T-cell (primary cell): ENCODE measurements at regions not wholly inside any gene's neighbourhood (a gene's known extent, or its start where the extent isn't known, plus 50 kb on each side); places are given as distances from the start of the nearest gene placed in this dataset.
"Not testable (repeated sequence)": the region's sequence is repeated elsewhere in the genome, so short reads cannot be mapped to it uniquely, and the experiment has no call there.

Source experiments
- ATAC-seq, 4 experiments: fragments of 200-7000 bp in 3 of 4; fragments of 150-1000 bp in 1 of 4; cut with Tn5 transposase; replicated peaks in 1 of 4; 1 replicate in 3 of 4; 2 replicates in 1 of 4; pipeline ENCODE4 v1.10.0; 2021; ENCODE audit warnings: moderate library complexity in 3 of 4, mild to moderate bottlenecking in 2 of 4, moderate number of reproducible peaks in 1 of 4
- CTCF ChIA-PET, 2 donors: fragments of 300-600 bp; sonication (Branson Sonifier 250); formaldehyde crosslinking; loops; one replicate each; lab custom pipeline; 2022; ENCODE audit warnings: antibody characterized with exemption in 2 of 2; lab: Charles Lee
- POLR2A ChIA-PET, 2 donors: fragments of 300-600 bp; sonication (Branson Sonifier 250); formaldehyde crosslinking; loops; one replicate each; lab custom pipeline; 2022; ENCODE audit warnings: antibody characterized with exemption in 2 of 2; lab: Charles Lee
- DNase-seq, 35 experiments: peaks; one replicate each; pipeline versions ENCODE4 v3.0.0 to v3.0.0-alpha.2; 2013 to 2023
- H3K27ac ChIP-seq: one replicate; pipeline ENCODE4 v1.5.1; 2013; ENCODE audit warnings: low read length
- H3K27me3 ChIP-seq, 2 experiments: replicated peaks in 1 of 2; 1 replicate in 1 of 2; 2 replicates in 1 of 2; pipeline versions ENCODE4 v1.6.1 to v1.7.0; 2013; ENCODE audit warnings: low read length in 1 of 2, mixed read lengths in 1 of 2; ENCODE audit not compliant: control insufficient read depth in 2 of 2, insufficient read depth in 2 of 2; ENCODE audit errors: extremely low read depth in 1 of 2
- H3K36me3 ChIP-seq, 2 donors: 1 replicate in 1 of 2; 2 replicates in 1 of 2; pipeline versions ENCODE4 v1.6.1 to v1.7.0; 2013; ENCODE audit warnings: low read length in 1 of 2; ENCODE audit not compliant: control insufficient read depth in 2 of 2, insufficient read depth in 1 of 2; ENCODE audit errors: extremely low read depth in 1 of 2
- H3K4me1 ChIP-seq, 2 experiments: 1 replicate in 1 of 2; 2 replicates in 1 of 2; pipeline versions ENCODE4 v1.6.1 to v1.7.0; 2013; ENCODE audit warnings: low read length in 2 of 2, mixed read lengths in 1 of 2; ENCODE audit not compliant: insufficient read depth in 2 of 2, control insufficient read depth in 1 of 2; ENCODE audit errors: extremely low read depth in 1 of 2
- H3K4me3 ChIP-seq, 2 donors: 1 replicate in 1 of 2; 2 replicates in 1 of 2; pipeline versions ENCODE4 v1.5.1 to v1.7.0; 2013; ENCODE audit warnings: mild to moderate bottlenecking in 2 of 2, low read length in 1 of 2, moderate library complexity in 1 of 2; ENCODE audit not compliant: control insufficient read depth in 1 of 2; ENCODE audit errors: extremely low read depth in 1 of 2
- H3K9me3 ChIP-seq: 2 replicates; pipeline ENCODE4 v1.7.0; 2013
- H3K27ac Mint-ChIP-seq, 2 donors: one replicate each; pipeline ENCODE4 v1.8.0; 2020 to 2021; ENCODE audit warnings: mild to moderate bottlenecking in 2 of 2, mixed read lengths in 2 of 2
- H3K27me3 Mint-ChIP-seq, 2 donors: one replicate each; pipeline ENCODE4 v1.8.0; 2021 to 2022; ENCODE audit warnings: mixed read lengths in 2 of 2
- H3K36me3 Mint-ChIP-seq: one replicate; pipeline ENCODE4 v1.8.0; 2021; ENCODE audit warnings: mixed read lengths
- H3K4me1 Mint-ChIP-seq, 3 donors: one replicate each; pipeline ENCODE4 v1.8.0; 2020 to 2022; ENCODE audit warnings: mixed read lengths in 3 of 3, mild to moderate bottlenecking in 1 of 3
- H3K4me3 Mint-ChIP-seq, 3 donors: one replicate each; pipeline ENCODE4 v1.8.0; 2020 to 2022; ENCODE audit warnings: mild to moderate bottlenecking in 3 of 3, mixed read lengths in 3 of 3, moderate library complexity in 3 of 3
- H3K9me3 Mint-ChIP-seq, 3 donors: one replicate each; pipeline ENCODE4 v1.8.0; 2020 to 2022; ENCODE audit warnings: mixed read lengths in 3 of 3
- WGBS: methylation state at CpG from one replicate; pipeline ENCODE4 v1.1.5; 2013; ENCODE audit warnings: missing lambda C conversion rate; ENCODE audit not compliant: insufficient coverage; 5-methylcytosine and 5-hydroxymethylcytosine counted together

GRCh38 chr10:65622608-65623007 is 1303.2 kb upstream of the LRRTM3 start:
- no peaks in the 10 kb centered on the region for H3K9me3 ChIP-seq
- ChIA-PET CTCF (no interaction called here), POLR2A (no interaction called here)
- no peak for DNase-seq
- no peaks in the 10 kb centered on the region for H3K27me3 Mint-ChIP-seq
- peaks cover 0 to 11% (median 3%) of the 10 kb centered on the region in 3 donors for H3K9me3 Mint-ChIP-seq
- H3K27ac ChIP-seq, result no peak overlapping the region
- H3K4me1 ChIP-seq, result no peaks in the 10 kb centered on the region
- H3K4me1 Mint-ChIP-seq, result no peaks in the 10 kb centered on the region
- WGBS, result 57% methylated on average over 1 of the region's 2 CpGs
- ATAC-seq, result no peak
- no peak overlapping the region for H3K4me3 ChIP-seq
- no peaks in the 10 kb centered on the region for H3K36me3 ChIP-seq
- H3K27ac Mint-ChIP-seq, result no peak overlapping the region
- H3K27me3 ChIP-seq, result no peaks in the 10 kb centered on the region
- no peaks in the 10 kb centered on the region for H3K36me3 Mint-ChIP-seq
- no peak overlapping the region for H3K4me3 Mint-ChIP-seq

DNA sequence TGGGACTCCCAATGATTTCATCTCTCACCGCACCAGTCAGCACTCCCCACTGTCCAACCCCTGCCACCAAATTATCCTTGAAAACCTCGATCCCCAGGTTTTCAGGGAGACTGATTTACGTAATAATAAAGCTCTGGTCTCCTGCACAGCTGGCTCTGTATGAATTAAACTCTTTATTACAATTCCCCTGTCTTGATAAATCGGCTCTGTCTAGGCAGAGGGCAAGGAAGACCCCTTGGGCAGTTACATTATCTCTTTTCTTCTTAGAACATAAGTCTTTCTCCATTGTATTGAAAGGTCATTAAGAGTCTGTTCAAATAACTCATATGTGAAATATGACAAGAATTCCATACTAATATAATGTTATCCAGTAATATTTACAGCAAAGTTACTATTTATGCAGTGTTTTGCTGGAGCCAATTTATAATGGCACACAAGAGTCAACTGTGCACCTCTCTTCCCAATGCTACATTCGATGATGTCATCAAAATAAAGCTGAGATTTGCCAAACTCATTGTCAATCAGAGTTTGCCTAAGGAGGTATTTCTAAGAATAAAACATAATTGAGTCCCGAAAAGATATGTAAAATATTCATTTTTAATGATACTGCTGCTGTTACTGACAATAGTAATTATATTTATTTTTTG is 1297.2 kb upstream of the LRRTM3 start:
- Mint-ChIP-seq H3K36me3 (no peaks in the 10 kb centered on the region), H3K27me3 (no peaks in the 10 kb centered on the region), H3K9me3 (peaks cover 0 to 18% (median 9%) of the 10 kb centered on the region in 3 donors), H3K27ac (no peak overlapping the region), H3K4me3 (no peak overlapping the region), H3K4me1 (no peaks in the 10 kb centered on the region)
- Histone ChIP-seq H3K4me1 (no peaks in the 10 kb centered on the region), H3K4me3 (no peak overlapping the region), H3K27ac (no peak overlapping the region), H3K9me3 (no peaks in the 10 kb centered on the region), H3K27me3 (no peaks in the 10 kb centered on the region), H3K36me3 (no peaks in the 10 kb centered on the region)
- ChIA-PET CTCF (no interaction called here), POLR2A (no interaction called here)
- WGBS, result 79% methylated on average over 3 of the region's 6 CpGs
- no peak for ATAC-seq
- no peak for DNase-seq

GRCh38 chr10:65660006-65660405 is 1265.8 kb upstream of the LRRTM3 start:
- H3K9me3 ChIP-seq, result no peaks in the 10 kb centered on the region
- DNase-seq (no peak), ATAC-seq (no peak)
- Mint-ChIP-seq H3K27me3 (no peaks in the 10 kb centered on the region), H3K4me1 (no peaks in the 10 kb centered on the region), H3K36me3 (no peaks in the 10 kb centered on the region), H3K4me3 (no peak overlapping the region), H3K27ac (no peak overlapping the region), H3K9me3 (peaks cover 2 to 17% (median 14%) of the 10 kb centered on the region in 3 donors)
- no peak overlapping the region for H3K27ac ChIP-seq
- no peaks in the 10 kb centered on the region for H3K27me3 ChIP-seq
- no peak overlapping the region for H3K4me3 ChIP-seq
- H3K36me3 ChIP-seq, result no peaks in the 10 kb centered on the region
- CTCF ChIA-PET, result no interaction called here
- no CpG with 5 or more reads among the region's 1 CpG for WGBS
- POLR2A ChIA-PET, result no interaction called here
- H3K4me1 ChIP-seq, result no peaks in the 10 kb centered on the region

DNA sequence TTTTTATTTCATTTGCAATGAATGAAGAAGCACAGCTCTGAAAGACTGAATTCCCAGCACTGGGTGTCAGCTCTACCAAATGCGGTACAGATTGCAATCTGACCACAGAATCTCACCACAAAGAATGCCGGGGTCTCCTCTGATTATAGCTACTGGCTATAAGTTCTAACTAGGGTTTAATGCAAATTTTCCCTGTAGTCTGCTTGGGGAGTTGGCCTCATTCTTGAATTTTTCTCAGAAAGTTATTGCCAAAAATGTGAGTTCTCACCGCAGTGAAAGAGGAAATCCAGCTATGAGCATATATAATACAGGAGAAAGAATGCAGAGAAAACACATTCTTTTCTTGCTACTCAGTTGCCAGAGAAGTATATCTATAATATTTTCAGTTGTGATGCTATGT is 1255.7 kb upstream of the LRRTM3 start:
- DNase-seq (no peak), ATAC-seq (no peak)
- no peaks in the 10 kb centered on the region for H3K4me1 ChIP-seq
- no peak overlapping the region for H3K27ac ChIP-seq
- H3K27me3 ChIP-seq, result no peaks in the 10 kb centered on the region
- Mint-ChIP-seq H3K27ac (no peak overlapping the region), H3K9me3 (peaks cover 9 to 15% (median 12%) of the 10 kb centered on the region in 3 donors), H3K36me3 (no peaks in the 10 kb centered on the region), H3K4me1 (no peaks in the 10 kb centered on the region), H3K4me3 (no peak overlapping the region), H3K27me3 (no peaks in the 10 kb centered on the region)
- WGBS, result no CpG with 5 or more reads among the region's 3 CpGs
- H3K4me3 ChIP-seq, result no peak overlapping the region
- ChIA-PET POLR2A (interaction anchor here in 1 of 2 donors (0.7 kb wide), 1 partner anchor 95 kb away, joined by 3 read pairs; no protein-coding TSS in a partner anchor), CTCF (no interaction called here)
- no peaks in the 10 kb centered on the region for H3K9me3 ChIP-seq
- H3K36me3 ChIP-seq, result no peaks in the 10 kb centered on the region

- H3K9me3 ChIP-seq, DNase-seq, H3K27me3 ChIP-seq, CTCF ChIA-PET, H3K4me1 Mint-ChIP-seq, H3K36me3 Mint-ChIP-seq, H3K4me1 ChIP-seq, H3K27ac Mint-ChIP-seq, H3K36me3 ChIP-seq, H3K27me3 Mint-ChIP-seq, ATAC-seq, H3K4me3 Mint-ChIP-seq, H3K4me3 ChIP-seq, H3K27ac ChIP-seq: not testable (repeated sequence)
- peaks cover 7 to 15% (median 13%) of the 10 kb centered on the region in 3 donors for H3K9me3 Mint-ChIP-seq
- POLR2A ChIA-PET, result interaction anchor here in 1 of 2 donors (0.7 kb wide), 1 partner anchor 95 kb away, joined by 3 read pairs; no protein-coding TSS in a partner anchor
- 100% methylated on average over 1 of the region's 1 CpG for WGBS
Measured at GRCh38 chr10:65670596-65670995, 1255.2 kb upstream of the LRRTM3 start.

- no peak overlapping the region for H3K27ac ChIP-seq
- H3K36me3 ChIP-seq, result no peaks in the 10 kb centered on the region
- Mint-ChIP-seq H3K27ac (no peak overlapping the region), H3K4me3 (no peak overlapping the region), H3K4me1 (no peaks in the 10 kb centered on the region), H3K27me3 (no peaks in the 10 kb centered on the region), H3K9me3 (peaks cover 4 to 12% (median 10%) of the 10 kb centered on the region in 3 donors), H3K36me3 (no peaks in the 10 kb centered on the region)
- H3K27me3 ChIP-seq, result no peaks in the 10 kb centered on the region
- ChIA-PET POLR2A (no interaction called here), CTCF (no interaction called here)
- no peak overlapping the region for H3K4me3 ChIP-seq
- no peaks in the 10 kb centered on the region for H3K9me3 ChIP-seq
- H3K4me1 ChIP-seq, result no peaks in the 10 kb centered on the region
- 90% methylated on average over 2 of the region's 7 CpGs for WGBS
- ATAC-seq (no peak), DNase-seq (no peak)
Measured at GRCh38 chr10:65675236-65675635, 1250.6 kb upstream of the LRRTM3 start.
